Central memory CD8-positive, alpha-beta T cell (primary cell): ENCODE measurements at regions not wholly inside any gene's neighbourhood (a gene's known extent, or its start where the extent isn't known, plus 50 kb on each side); places are given as distances from the start of the nearest gene placed in this dataset.

Source experiments
- ATAC-seq: fragments of 150-1000 bp; cut with Tn5 transposase; replicated peaks from 2 replicates; pipeline ENCODE4 v1.10.0; 2022; ENCODE audit warnings: mild to moderate bottlenecking, moderate FRiP score, moderate number of reproducible peaks; ENCODE audit not compliant: poor library complexity, severe bottlenecking; ENCODE audit errors: extremely low read depth
- DNase-seq, 2 donors: peaks; one replicate each; pipeline ENCODE4 v3.0.0; 2021; ENCODE audit warnings: low spot score in 2 of 2
- H3K27ac Mint-ChIP-seq: one replicate; pipeline ENCODE4 v1.8.0; 2022; ENCODE audit warnings: low read depth, mild to moderate bottlenecking, moderate library complexity, mixed read lengths
- H3K27me3 Mint-ChIP-seq: one replicate; pipeline ENCODE4 v1.8.0; 2022; ENCODE audit warnings: mixed read lengths
- H3K36me3 Mint-ChIP-seq: one replicate; pipeline ENCODE4 v1.8.0; 2022; ENCODE audit warnings: mild to moderate bottlenecking, moderate library complexity, mixed read lengths; ENCODE audit not compliant: insufficient read depth
- H3K4me1 Mint-ChIP-seq: one replicate; pipeline ENCODE4 v1.8.0; 2022; ENCODE audit warnings: mixed read lengths
- H3K4me3 Mint-ChIP-seq: one replicate; pipeline ENCODE4 v1.8.0; 2022; ENCODE audit warnings: mild to moderate bottlenecking, moderate library complexity, mixed read lengths
- H3K9me3 Mint-ChIP-seq: one replicate; pipeline ENCODE4 v1.8.0; 2022; ENCODE audit warnings: mixed read lengths

- DNase-seq, result no peak
- H3K27ac Mint-ChIP-seq, result no peak overlapping the region
- no peaks in the 10 kb centered on the region for H3K9me3 Mint-ChIP-seq
- ATAC-seq, result no peak
- H3K36me3 Mint-ChIP-seq, result no peaks in the 10 kb centered on the region
- peaks cover 19% of the 10 kb centered on the region for H3K27me3 Mint-ChIP-seq
- H3K4me3 Mint-ChIP-seq, result no peak overlapping the region
- H3K4me1 Mint-ChIP-seq, result no peaks in the 10 kb centered on the region
Measured at GRCh38 chr14:25150934-25151790, 101.2 kb upstream of the STXBP6 start.

GRCh38 chr14:25150401-25150800 is 100.5 kb upstream of the STXBP6 start:
- no peak for ATAC-seq
- Mint-ChIP-seq H3K36me3 (no peaks in the 10 kb centered on the region), H3K9me3 (no peaks in the 10 kb centered on the region), H3K27ac (no peak overlapping the region), H3K4me1 (no peaks in the 10 kb centered on the region), H3K4me3 (no peak overlapping the region), H3K27me3 (peaks cover 12% of the 10 kb centered on the region)
- DNase-seq, result no peak

DNA sequence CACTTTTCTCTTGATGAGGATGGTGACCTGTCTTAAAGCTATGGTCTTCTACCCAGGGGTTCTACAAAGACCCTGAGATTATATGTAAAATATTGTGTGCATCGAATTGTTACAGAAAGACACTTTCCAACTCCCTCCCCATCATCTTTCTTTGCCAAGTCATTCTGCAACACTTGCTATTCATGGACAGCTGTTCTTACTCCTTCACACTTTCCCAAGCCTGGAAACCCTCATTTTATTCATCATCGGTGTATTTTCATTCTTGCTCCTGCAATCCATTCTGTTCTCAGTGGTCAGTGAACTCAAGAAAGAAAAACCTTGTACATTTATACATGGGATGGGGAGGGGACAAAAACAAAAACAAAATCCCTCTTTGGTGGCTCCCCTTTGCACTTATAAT is 90.5 kb upstream of the STXBP6 start:
- Mint-ChIP-seq H3K27me3 (peaks cover 36% of the 10 kb centered on the region), H3K36me3 (no peaks in the 10 kb centered on the region), H3K27ac (no peak overlapping the region), H3K4me3 (no peak overlapping the region), H3K9me3 (no peaks in the 10 kb centered on the region), H3K4me1 (no peaks in the 10 kb centered on the region)
- DNase-seq, result no peak
- ATAC-seq, result no peak

- DNase-seq (no peak), ATAC-seq (no peak)
- Mint-ChIP-seq H3K9me3 (no peaks in the 10 kb centered on the region), H3K36me3 (no peaks in the 10 kb centered on the region), H3K4me1 (peaks cover 7% of the 10 kb centered on the region), H3K27me3 (peaks cover 58% of the 10 kb centered on the region), H3K27ac (no peak overlapping the region), H3K4me3 (no peak overlapping the region)
Measured at GRCh38 chr14:25136811-25137210, 86.9 kb upstream of the STXBP6 start.

DNA sequence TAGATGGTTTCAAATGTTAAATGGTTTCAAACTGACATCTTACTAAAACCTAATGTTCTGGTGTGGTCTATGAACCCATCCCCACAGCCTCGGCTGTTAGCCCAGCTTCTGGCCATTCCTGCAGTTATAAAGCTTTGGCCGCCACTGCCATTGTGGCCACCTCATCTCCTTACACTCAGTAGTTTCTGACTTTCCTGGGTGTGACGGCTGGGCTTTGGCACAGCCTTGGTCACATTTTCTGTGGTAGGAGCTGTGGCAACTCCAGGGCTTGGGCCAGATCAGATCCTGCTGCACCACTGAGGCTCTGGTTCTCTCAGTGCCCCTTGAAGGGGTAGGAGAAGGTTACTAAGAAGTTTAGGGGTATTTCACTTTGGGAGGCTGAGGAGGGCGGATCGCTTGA is 84.2 kb upstream of the STXBP6 start:
- H3K4me1 Mint-ChIP-seq, result peaks cover 7% of the 10 kb centered on the region
- no peaks in the 10 kb centered on the region for H3K36me3 Mint-ChIP-seq
- DNase-seq (no peak), ATAC-seq (no peak)
- H3K9me3 Mint-ChIP-seq, result no peaks in the 10 kb centered on the region
- peaks cover 64% of the 10 kb centered on the region for H3K27me3 Mint-ChIP-seq
- no peak overlapping the region for H3K4me3 Mint-ChIP-seq
- no peak overlapping the region for H3K27ac Mint-ChIP-seq

DNA sequence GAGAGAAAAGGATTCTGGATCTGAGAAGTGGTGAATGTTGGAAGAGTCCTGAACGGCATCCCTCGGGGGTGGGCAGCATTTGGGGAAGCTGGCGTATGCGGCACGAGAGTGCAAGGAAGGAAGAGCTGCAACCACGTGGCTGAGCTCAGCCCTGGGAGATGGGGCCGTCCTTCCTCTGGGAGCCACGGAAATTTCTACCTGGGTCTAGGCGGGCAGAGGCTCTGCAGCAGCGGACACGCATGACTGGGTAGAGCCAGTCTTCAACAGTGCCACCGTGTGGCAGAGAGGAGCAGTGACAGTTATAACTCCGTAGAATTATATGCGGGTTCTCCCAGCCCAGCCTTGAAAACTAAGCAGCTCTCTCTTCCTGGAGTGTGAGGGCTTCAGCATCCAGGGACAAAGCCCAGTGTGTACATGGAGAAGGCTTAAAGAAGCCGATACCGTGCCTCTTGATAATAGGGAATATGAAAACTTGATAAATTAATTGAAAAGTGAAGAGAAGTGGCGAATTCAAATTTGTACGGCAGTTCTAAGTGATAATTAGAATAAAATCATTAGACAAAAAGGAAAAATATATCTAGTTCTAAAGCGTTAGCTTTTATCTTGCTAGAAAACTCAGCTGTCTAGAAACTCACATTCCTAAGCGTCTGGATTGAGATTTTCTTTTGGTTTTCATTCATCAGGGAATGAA is 82.9 kb upstream of the STXBP6 start:
- peak; percentile 65 for ATAC-seq
- Mint-ChIP-seq H3K9me3 (no peaks in the 10 kb centered on the region), H3K36me3 (no peaks in the 10 kb centered on the region), H3K27ac (no peak overlapping the region), H3K4me1 (peaks cover 7% of the 10 kb centered on the region), H3K4me3 (no peak overlapping the region), H3K27me3 (peaks cover 57% of the 10 kb centered on the region)
- peak; percentile 16 to 18 for DNase-seq

DNA sequence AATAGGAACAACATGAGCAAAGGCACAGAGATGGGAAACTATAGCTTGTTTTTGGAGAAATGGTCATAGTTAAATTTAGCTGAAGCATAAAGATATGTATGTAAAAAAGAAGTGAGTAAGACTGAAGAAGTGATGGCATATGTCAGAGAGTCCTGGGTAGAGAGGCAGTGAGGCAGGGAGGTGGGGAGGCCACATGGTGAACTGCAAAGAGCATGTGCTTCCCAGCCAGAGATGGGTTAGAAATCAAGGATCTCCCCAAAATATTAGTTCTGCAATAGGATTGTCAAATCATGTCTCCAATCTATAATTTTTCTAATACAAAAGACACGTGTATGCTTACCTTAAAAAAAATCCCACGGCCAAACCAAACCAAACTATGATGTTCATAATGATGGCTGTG is 82.1 kb upstream of the STXBP6 start:
- Mint-ChIP-seq H3K4me1 (peaks cover 7% of the 10 kb centered on the region), H3K4me3 (no peak overlapping the region), H3K36me3 (no peaks in the 10 kb centered on the region), H3K9me3 (no peaks in the 10 kb centered on the region), H3K27ac (no peak overlapping the region), H3K27me3 (peaks cover 55% of the 10 kb centered on the region)
- no peak for DNase-seq
- no peak for ATAC-seq

- Mint-ChIP-seq H3K4me3 (no peak overlapping the region), H3K27me3 (peaks cover 3% of the 10 kb centered on the region), H3K36me3 (peaks cover 2% of the 10 kb centered on the region), H3K27ac (no peak overlapping the region), H3K9me3 (no peaks in the 10 kb centered on the region), H3K4me1 (no peaks in the 10 kb centered on the region)
- ATAC-seq (no peak), DNase-seq (no peak)
Measured at GRCh38 chr14:25122843-25123242, 72.9 kb upstream of the STXBP6 start.

DNA sequence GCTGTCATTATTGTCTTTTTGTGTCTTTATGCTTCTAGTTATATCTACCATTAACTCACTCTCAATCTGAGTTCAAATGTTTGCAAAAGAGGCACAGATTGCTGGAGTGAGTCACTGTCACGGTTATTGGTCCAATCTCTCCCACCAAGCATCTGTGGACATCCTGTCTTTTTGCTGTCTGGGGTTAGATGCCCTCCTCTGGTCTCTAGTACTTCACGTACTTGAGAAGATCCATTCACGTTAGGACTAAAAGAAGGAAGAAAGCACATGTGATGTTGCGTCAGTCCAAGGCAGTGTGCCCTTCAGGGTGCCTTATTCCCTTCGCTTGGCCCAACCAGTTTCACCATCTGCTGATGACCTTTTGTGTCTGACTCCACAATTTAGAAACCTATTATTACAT is 72.3 kb upstream of the STXBP6 start:
- H3K27me3 Mint-ChIP-seq, result peaks cover 6% of the 10 kb centered on the region
- H3K36me3 Mint-ChIP-seq, result peaks cover 2% of the 10 kb centered on the region
- no peak overlapping the region for H3K4me3 Mint-ChIP-seq
- DNase-seq (no peak), ATAC-seq (no peak)
- H3K27ac Mint-ChIP-seq, result no peak overlapping the region
- no peaks in the 10 kb centered on the region for H3K9me3 Mint-ChIP-seq
- no peaks in the 10 kb centered on the region for H3K4me1 Mint-ChIP-seq

DNA sequence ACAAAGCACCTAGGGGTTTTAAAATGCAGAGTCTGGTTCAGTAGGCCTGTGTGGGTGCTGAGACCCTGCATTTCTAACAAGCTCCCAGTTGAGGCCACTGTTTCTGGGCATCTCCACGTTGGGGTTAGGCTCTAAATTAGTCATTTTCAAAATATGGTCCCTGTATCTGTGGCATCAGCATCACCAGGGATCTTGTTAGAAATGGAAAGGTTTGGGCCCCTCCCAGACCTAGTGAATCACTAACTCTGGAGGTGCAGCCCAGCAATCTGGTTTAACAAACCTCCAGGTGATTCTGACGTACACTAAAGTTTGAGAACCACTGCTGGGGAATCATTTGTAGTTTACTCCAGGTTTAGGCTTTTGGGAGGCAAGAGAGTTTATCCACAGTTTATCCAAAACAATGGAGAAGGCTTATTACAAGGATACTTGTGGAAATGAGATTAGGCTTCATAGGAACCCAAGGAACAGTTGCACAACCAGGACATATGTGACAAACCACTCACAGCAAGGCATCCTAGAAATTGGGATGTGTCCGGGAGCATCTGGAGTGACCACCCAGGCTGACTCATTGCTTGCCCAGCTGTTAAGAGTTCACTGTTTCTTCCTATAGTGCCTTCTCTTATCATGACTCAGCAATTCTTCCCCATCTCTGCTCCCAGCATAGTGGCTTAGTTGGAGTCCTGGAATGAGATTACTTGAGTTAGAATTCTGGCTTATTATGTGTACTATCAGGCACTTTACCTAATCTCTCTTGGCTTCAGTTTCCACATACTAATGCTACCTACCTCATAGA is 71.6 kb upstream of the STXBP6 start:
- ATAC-seq (no peak), DNase-seq (no peak)
- Mint-ChIP-seq H3K4me3 (no peak overlapping the region), H3K36me3 (peaks cover 2% of the 10 kb centered on the region), H3K4me1 (no peaks in the 10 kb centered on the region), H3K27ac (no peak overlapping the region), H3K9me3 (no peaks in the 10 kb centered on the region), H3K27me3 (peaks cover 6% of the 10 kb centered on the region)

DNA sequence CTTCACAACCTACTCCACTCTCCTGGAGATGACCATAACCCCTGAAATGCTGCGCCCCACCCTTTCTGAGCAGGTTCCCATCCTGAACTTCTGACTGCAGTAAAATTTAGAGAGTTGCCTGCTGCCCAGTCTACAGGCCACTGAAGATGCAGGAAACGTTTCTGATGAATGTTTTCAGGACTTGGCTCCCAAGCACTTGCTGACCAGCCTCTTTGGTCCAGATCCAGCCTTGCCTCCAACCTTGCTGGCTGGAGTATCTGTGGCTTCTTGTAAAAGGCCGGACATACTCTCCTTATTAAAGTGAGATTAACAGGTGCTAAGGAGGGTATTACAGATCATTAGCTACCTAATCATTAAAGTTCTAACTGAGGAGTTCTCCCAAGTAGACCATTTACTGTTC is 70.3 kb upstream of the STXBP6 start:
- H3K27ac Mint-ChIP-seq, result no peak overlapping the region
- H3K4me1 Mint-ChIP-seq, result no peaks in the 10 kb centered on the region
- peaks cover 11% of the 10 kb centered on the region for H3K27me3 Mint-ChIP-seq
- peaks cover 2% of the 10 kb centered on the region for H3K36me3 Mint-ChIP-seq
- no peak overlapping the region for H3K4me3 Mint-ChIP-seq
- DNase-seq (no peak), ATAC-seq (no peak)
- no peaks in the 10 kb centered on the region for H3K9me3 Mint-ChIP-seq

DNA sequence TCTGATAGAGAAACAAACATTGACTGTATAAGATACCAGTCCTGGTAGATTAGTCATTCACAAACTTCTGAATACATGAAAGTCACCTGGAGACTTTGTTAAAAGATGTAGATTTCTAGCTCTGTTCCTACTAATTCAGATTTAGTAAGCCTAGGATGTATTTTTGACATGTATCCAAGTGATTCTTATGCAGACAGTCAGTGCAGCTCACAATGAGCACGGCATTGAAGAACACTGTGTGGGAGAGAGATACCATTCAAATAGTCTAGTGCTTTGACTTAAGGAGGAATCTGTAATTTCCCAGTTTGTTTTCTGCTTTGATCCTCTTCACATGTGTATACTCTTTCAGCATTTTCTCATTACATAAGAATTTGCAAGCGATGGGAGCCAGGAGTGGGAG is 68.7 kb upstream of the STXBP6 start:
- H3K9me3 Mint-ChIP-seq, result no peaks in the 10 kb centered on the region
- no peak overlapping the region for H3K4me3 Mint-ChIP-seq
- peaks cover 27% of the 10 kb centered on the region for H3K27me3 Mint-ChIP-seq
- no peak overlapping the region for H3K27ac Mint-ChIP-seq
- H3K36me3 Mint-ChIP-seq, result peaks cover 2% of the 10 kb centered on the region
- H3K4me1 Mint-ChIP-seq, result no peaks in the 10 kb centered on the region
- no peak for DNase-seq
- ATAC-seq, result no peak
